Neuronal stem cell (in vitro differentiated cells): ENCODE measurements at regions not wholly inside any gene's neighbourhood (a gene's known extent, or its start where the extent isn't known, plus 50 kb on each side); places are given as distances from the start of the nearest gene placed in this dataset.
A peak's percentile ranks its signal among the peaks of the same experiment; 100 is the strongest.

Experiments used
- DNase-seq: peaks from one replicate; pipeline ENCODE4 v3.0.0-alpha.2; 2013; ENCODE audit warnings: low spot score
- H2AFZ ChIP-seq: one replicate; pipeline ENCODE4 v1.6.1; 2013; ENCODE audit warnings: mild to moderate bottlenecking, low read length, inconsistent platforms
- H2AK5ac ChIP-seq: 2 replicates; pipeline ENCODE4 v1.6.1; 2013; ENCODE audit warnings: low read depth, mild to moderate bottlenecking, inconsistent platforms, low read length, moderate library complexity, mixed read lengths
- H2BK120ac ChIP-seq: 2 replicates; pipeline ENCODE4 v1.6.1; 2013; ENCODE audit warnings: low read depth, mild to moderate bottlenecking, inconsistent platforms, low read length, moderate library complexity, mixed read lengths
- H2BK12ac ChIP-seq: one replicate; pipeline ENCODE4 v1.6.1; 2013; ENCODE audit warnings: low read length, inconsistent platforms
- H2BK15ac ChIP-seq: 2 replicates; pipeline ENCODE4 v1.6.1; 2013; ENCODE audit warnings: mild to moderate bottlenecking, low read length, inconsistent platforms, mixed read lengths
- H2BK5ac ChIP-seq: one replicate; pipeline ENCODE4 v1.6.1; 2013; ENCODE audit warnings: inconsistent platforms, mild to moderate bottlenecking, low read length, moderate library complexity
- H3K14ac ChIP-seq: one replicate; pipeline ENCODE4 v1.6.1; 2013; ENCODE audit warnings: low read length, inconsistent platforms
- H3K18ac ChIP-seq: 2 replicates; pipeline ENCODE4 v1.6.1; 2013; ENCODE audit warnings: low read length, inconsistent platforms
- H3K23ac ChIP-seq: 2 replicates; pipeline ENCODE4 v1.6.1; 2013; ENCODE audit warnings: low read depth, mild to moderate bottlenecking, mixed read lengths, low read length, inconsistent platforms; ENCODE audit not compliant: poor library complexity
- H3K27ac ChIP-seq: replicated peaks from 3 replicates; pipeline ENCODE4 v1.5.1; 2013; ENCODE audit warnings: low read length, inconsistent platforms
- H3K27me3 ChIP-seq, 3 experiments: 2 replicates each; pipeline ENCODE4 v1.6.1; 2013; ENCODE audit warnings: low read length in 3 of 3, mild to moderate bottlenecking in 2 of 3, inconsistent platforms in 1 of 3, low read depth in 1 of 3, mixed read lengths in 1 of 3, moderate library complexity in 1 of 3; ENCODE audit not compliant: control insufficient read depth in 3 of 3, insufficient read depth in 3 of 3
- H3K36me3 ChIP-seq, 2 donors: replicated peaks in 1 of 2; 2 replicates each; pipeline ENCODE4 v1.6.1; 2013; ENCODE audit warnings: low read length in 2 of 2; ENCODE audit not compliant: control insufficient read depth in 2 of 2, insufficient read depth in 2 of 2
- H3K4ac ChIP-seq: 2 replicates; pipeline ENCODE4 v1.6.1; 2013; ENCODE audit warnings: inconsistent platforms, mild to moderate bottlenecking, low read length, moderate library complexity
- H3K4me1 ChIP-seq, 2 donors: 1 replicate in 1 of 2; 2 replicates in 1 of 2; pipeline ENCODE4 v1.6.1; 2013; ENCODE audit warnings: low read length in 2 of 2, low read depth in 1 of 2; ENCODE audit not compliant: control insufficient read depth in 2 of 2, insufficient read depth in 1 of 2
- H3K4me2 ChIP-seq: one replicate; pipeline ENCODE4 v1.6.1; 2013; ENCODE audit warnings: mild to moderate bottlenecking, low read length, inconsistent platforms; ENCODE audit not compliant: insufficient read depth, poor library complexity, severe bottlenecking
- H3K4me3 ChIP-seq, 2 donors: 2 replicates each; pipeline ENCODE4 v1.5.1; 2013; ENCODE audit warnings: low read length in 2 of 2, mild to moderate bottlenecking in 2 of 2, inconsistent platforms in 1 of 2, moderate library complexity in 1 of 2
- H3K79me1 ChIP-seq: one replicate; pipeline ENCODE4 v1.6.1; 2013; ENCODE audit warnings: low read depth, mild to moderate bottlenecking, inconsistent platforms, low read length, moderate library complexity
- H3K9ac ChIP-seq: one replicate; pipeline ENCODE4 v1.6.1; 2013; ENCODE audit warnings: mild to moderate bottlenecking, low read depth, low read length, inconsistent platforms; ENCODE audit not compliant: poor library complexity
- H3K9me3 ChIP-seq, 2 donors: replicated peaks in 1 of 2; 2 replicates each; pipeline versions ENCODE3 to v1.6.1; 2013; ENCODE audit warnings: low read length in 2 of 2, mild to moderate bottlenecking in 2 of 2, inconsistent platforms in 1 of 2, low read depth in 1 of 2, mixed read lengths in 1 of 2, moderate library complexity in 1 of 2; ENCODE audit not compliant: control insufficient read depth in 2 of 2, insufficient read depth in 1 of 2
- H4K8ac ChIP-seq: one replicate; pipeline ENCODE4 v1.6.1; 2013; ENCODE audit warnings: low read depth, mild to moderate bottlenecking, inconsistent platforms, low read length, moderate library complexity
- H4K91ac ChIP-seq: one replicate; pipeline ENCODE4 v1.6.1; 2013; ENCODE audit warnings: low read length, low read depth, mild to moderate bottlenecking, inconsistent platforms; ENCODE audit not compliant: poor library complexity
- WGBS, 2 donors: extraction: QIAGEN DNeasy Blood & Tissue Kit; methylation state at CpG; one replicate each; pipeline ENCODE4 v1.1.7; 2013; ENCODE audit warnings: missing lambda C conversion rate in 2 of 2, mixed read lengths in 1 of 2; ENCODE audit not compliant: insufficient read length in 2 of 2, insufficient replicate concordance in 1 of 2; ENCODE audit errors: extremely low coverage in 2 of 2; 5-methylcytosine and 5-hydroxymethylcytosine counted together

DNA sequence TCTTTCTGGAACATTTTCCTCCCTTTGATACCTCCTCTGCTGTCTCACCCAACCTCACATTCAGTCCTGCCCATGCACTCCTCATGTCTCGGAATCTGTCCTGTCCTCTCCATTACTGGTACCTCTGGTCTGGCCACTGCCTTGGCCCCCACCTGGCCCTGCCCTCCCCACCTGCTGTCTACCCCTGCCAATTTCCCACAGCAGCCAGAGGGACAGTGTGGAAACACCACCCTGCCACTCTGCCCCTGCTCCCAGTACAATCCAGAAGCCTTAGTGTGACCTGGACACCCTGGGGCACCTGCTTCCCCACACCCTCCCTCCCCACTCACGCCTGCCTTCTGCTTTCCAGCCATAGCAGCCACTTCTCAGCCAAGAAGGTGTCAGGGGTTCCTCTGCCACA lies 534.4 kb downstream of the MATN1 start:
- DNase-seq, result no peak
- no peak overlapping the region for H2BK15ac ChIP-seq
- H3K4me1 ChIP-seq, result no peaks in the 10 kb centered on the region
- H4K91ac ChIP-seq, result no peak overlapping the region
- WGBS, 2 donors, result no CpG with 5 or more reads among the region's 2 CpGs
- H2BK120ac ChIP-seq, result no peak overlapping the region
- H3K36me3 ChIP-seq, result no peaks in the 10 kb centered on the region
- no peak overlapping the region for H3K23ac ChIP-seq
- no peak overlapping the region for H2AFZ ChIP-seq
- no peak overlapping the region for H2BK12ac ChIP-seq
- no peak overlapping the region for H3K27ac ChIP-seq
- no peak overlapping the region for H2AK5ac ChIP-seq
- H3K79me1 ChIP-seq, result no peaks in the 10 kb centered on the region
- H3K9me3 ChIP-seq, result no peaks in the 10 kb centered on the region
- no peak overlapping the region for H3K9ac ChIP-seq
- no peak overlapping the region for H3K14ac ChIP-seq
- peak overlapping the region; percentile 15 for H3K18ac ChIP-seq
- H3K4ac ChIP-seq, result no peak overlapping the region
- no peak overlapping the region for H4K8ac ChIP-seq
- H3K4me3 ChIP-seq, result no peak overlapping the region
- H2BK5ac ChIP-seq, result no peak overlapping the region
- no peak overlapping the region for H3K4me2 ChIP-seq
- no peaks in the 10 kb centered on the region for H3K27me3 ChIP-seq

DNA sequence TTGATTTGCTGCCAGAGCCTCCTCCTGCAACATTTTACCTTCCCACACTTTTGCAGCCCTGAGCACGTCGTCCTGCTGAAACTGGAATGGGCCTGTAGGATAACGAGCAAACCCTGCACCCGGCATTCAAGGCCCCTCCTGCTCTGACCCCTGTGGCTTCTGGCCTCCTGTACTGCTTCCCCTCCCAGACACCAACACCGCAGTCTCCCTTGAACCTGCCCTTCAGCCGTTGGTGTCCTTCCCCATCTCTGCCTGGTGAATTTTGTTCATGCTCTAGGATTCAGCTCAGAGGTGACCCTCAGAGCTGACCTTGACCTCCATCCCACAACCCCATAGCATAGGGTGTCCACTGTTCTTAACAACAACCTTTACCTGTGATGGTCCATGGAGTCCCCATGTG lies 535.1 kb downstream of the MATN1 start:
- DNase-seq, result no peak
- no peak overlapping the region for H2AK5ac ChIP-seq

GRCh38 chr1:30187413-30188023 lies 535.9 kb downstream of the MATN1 start:
- Histone ChIP-seq H3K27ac (no peak overlapping the region), H3K4ac (no peak overlapping the region), H3K9me3 (no peaks in the 10 kb centered on the region), H2BK12ac (no peak overlapping the region), H4K91ac (no peak overlapping the region), H3K4me2 (no peak overlapping the region), H3K4me1 (no peaks in the 10 kb centered on the region), H2BK5ac (no peak overlapping the region), H3K9ac (no peak overlapping the region), H2BK120ac (no peak overlapping the region), H3K18ac (no peak overlapping the region), H3K79me1 (no peaks in the 10 kb centered on the region), H2AFZ (no peak overlapping the region), H3K23ac (no peak overlapping the region), H3K27me3 (no peaks in the 10 kb centered on the region), H3K14ac (no peak overlapping the region), H4K8ac (no peak overlapping the region), H2BK15ac (no peak overlapping the region), H3K36me3 (no peaks in the 10 kb centered on the region), H2AK5ac (no peak overlapping the region), H3K4me3 (no peak overlapping the region)
- WGBS, 2 donors, result no CpG with 5 or more reads among the region's 4 CpGs
- DNase-seq, result no peak

More for the DNA sequence above, 535.1 kb downstream of the MATN1 start:
- Histone ChIP-seq H4K8ac (no peak overlapping the region), H3K23ac (no peak overlapping the region), H3K4ac (no peak overlapping the region), H2BK5ac (no peak overlapping the region), H2BK15ac (no peak overlapping the region), H3K9me3 (no peaks in the 10 kb centered on the region), H3K9ac (no peak overlapping the region), H2BK120ac (no peak overlapping the region), H3K36me3 (no peaks in the 10 kb centered on the region), H3K4me3 (no peak overlapping the region), H2AFZ (no peak overlapping the region), H3K27ac (no peak overlapping the region), H3K4me2 (no peak overlapping the region), H4K91ac (no peak overlapping the region), H3K14ac (no peak overlapping the region), H3K18ac (no peak overlapping the region), H3K4me1 (no peaks in the 10 kb centered on the region), H3K27me3 (no peaks in the 10 kb centered on the region), H2BK12ac (no peak overlapping the region), H3K79me1 (no peaks in the 10 kb centered on the region)
- no CpG with 5 or more reads among the region's 6 CpGs for WGBS, 2 donors

DNA sequence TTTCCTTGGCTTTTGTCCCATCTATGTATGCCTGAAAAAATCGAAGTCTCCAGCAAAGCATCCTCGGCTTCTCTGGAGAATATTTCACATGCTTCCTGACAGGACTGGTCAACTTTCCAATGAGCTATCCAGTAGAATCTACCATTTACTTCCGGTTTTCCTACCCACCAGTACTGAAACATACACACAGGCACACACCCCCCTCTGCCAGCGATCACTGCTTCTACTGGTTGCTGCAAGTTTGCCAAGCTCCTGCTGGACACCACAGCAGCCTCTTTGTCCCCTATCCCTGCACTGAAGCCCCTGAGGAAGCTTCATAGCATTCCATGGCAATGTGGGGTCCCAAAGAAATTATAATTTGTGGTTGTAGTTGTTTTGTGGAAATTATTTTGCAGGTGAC lies 536.8 kb downstream of the MATN1 start:
- no CpG with 5 or more reads among the region's 4 CpGs for WGBS, 2 donors
- H2BK120ac ChIP-seq, result no peak overlapping the region
- no peak overlapping the region for H2BK12ac ChIP-seq
- H3K4ac ChIP-seq, result no peak overlapping the region
- no peak overlapping the region for H3K14ac ChIP-seq
- H3K4me1 ChIP-seq, result no peaks in the 10 kb centered on the region
- no peak overlapping the region for H2BK15ac ChIP-seq
- no peak overlapping the region for H3K27ac ChIP-seq
- no peak overlapping the region for H3K9ac ChIP-seq
- no peak overlapping the region for H4K8ac ChIP-seq
- no peaks in the 10 kb centered on the region for H3K27me3 ChIP-seq
- H3K79me1 ChIP-seq, result no peaks in the 10 kb centered on the region
- no peak overlapping the region for H2BK5ac ChIP-seq
- H3K4me2 ChIP-seq, result no peak overlapping the region
- H4K91ac ChIP-seq, result no peak overlapping the region
- H3K4me3 ChIP-seq, result no peak overlapping the region
- H3K23ac ChIP-seq, result no peak overlapping the region
- H2AK5ac ChIP-seq, result no peak overlapping the region
- H3K9me3 ChIP-seq, result no peaks in the 10 kb centered on the region
- no peak for DNase-seq
- no peaks in the 10 kb centered on the region for H3K36me3 ChIP-seq
- H2AFZ ChIP-seq, result no peak overlapping the region
- no peak overlapping the region for H3K18ac ChIP-seq
